Skeletal muscle tissue (tissue), 3 donors: ENCODE measurements at regions not wholly inside any gene's neighbourhood (a gene's known extent, or its start where the extent isn't known, plus 50 kb on each side); places are given as distances from the start of the nearest gene placed in this dataset.

Experiments
- H3K27ac ChIP-seq: one replicate; pipeline ENCODE4 v1.7.0; 2013; ENCODE audit warnings: mild to moderate bottlenecking, low read depth, low read length, inconsistent platforms
- H3K27me3 ChIP-seq, 3 donors: one replicate each; pipeline ENCODE4 v1.7.0; 2013; ENCODE audit warnings: low read length in 3 of 3; ENCODE audit not compliant: control insufficient read depth in 3 of 3, insufficient read depth in 3 of 3
- H3K36me3 ChIP-seq, 3 donors: one replicate each; pipeline ENCODE4 v1.7.0; 2013; ENCODE audit warnings: low read length in 3 of 3; ENCODE audit not compliant: control insufficient read depth in 3 of 3, insufficient read depth in 3 of 3
- H3K4me1 ChIP-seq, 3 donors: one replicate each; pipeline ENCODE4 v1.7.0; 2013; ENCODE audit warnings: low read length in 3 of 3, mild to moderate bottlenecking in 3 of 3; ENCODE audit not compliant: control insufficient read depth in 3 of 3, insufficient read depth in 3 of 3
- H3K4me3 ChIP-seq, 3 donors: one replicate each; pipeline ENCODE4 v1.7.0; 2013; ENCODE audit warnings: low read length in 3 of 3
- H3K9ac ChIP-seq, 3 donors: one replicate each; pipeline ENCODE4 v1.7.0; 2013; ENCODE audit warnings: low read length in 3 of 3, mild to moderate bottlenecking in 3 of 3, moderate library complexity in 2 of 3, low read depth in 1 of 3
- H3K9me3 ChIP-seq, 3 donors: one replicate each; pipeline ENCODE4 v1.7.0; 2013; ENCODE audit warnings: low read length in 3 of 3; ENCODE audit not compliant: control insufficient read depth in 3 of 3
- donor health status: Osteomylitis.

GRCh38 chr22:47318041-47318737 is 555.7 kb downstream of the TBC1D22A start:
- H3K4me3 ChIP-seq = no peak overlapping the region
- peaks cover 0 to 3% (median 0%) of the 10 kb centered on the region in 3 donors for H3K27me3 ChIP-seq
- no peaks in the 10 kb centered on the region for H3K4me1 ChIP-seq
- no peak overlapping the region for H3K27ac ChIP-seq
- no peak overlapping the region for H3K9ac ChIP-seq
- no peaks in the 10 kb centered on the region for H3K36me3 ChIP-seq
- peaks cover 3 to 14% (median 4%) of the 10 kb centered on the region in 3 donors for H3K9me3 ChIP-seq

- Histone ChIP-seq H3K36me3 (no peaks in the 10 kb centered on the region), H3K27ac (no peak overlapping the region), H3K9me3 (peaks cover 0 to 3% (median 2%) of the 10 kb centered on the region in 3 donors), H3K4me3 (no peak overlapping the region), H3K4me1 (no peaks in the 10 kb centered on the region), H3K27me3 (peaks cover 0 to 3% (median 0%) of the 10 kb centered on the region in 3 donors), H3K9ac (no peak overlapping the region)
Measured at GRCh38 chr22:47315862-47316419, 553.5 kb downstream of the TBC1D22A start.

GRCh38 chr22:47310601-47311000 is 548.2 kb downstream of the TBC1D22A start:
- H3K36me3 ChIP-seq = no peaks in the 10 kb centered on the region
- no peaks in the 10 kb centered on the region for H3K27me3 ChIP-seq
- no peaks in the 10 kb centered on the region for H3K4me1 ChIP-seq

GRCh38 chr22:47309946-47310345 is 547.5 kb downstream of the TBC1D22A start:
- no peak overlapping the region for H3K9ac ChIP-seq
- no peaks in the 10 kb centered on the region for H3K9me3 ChIP-seq
- H3K36me3 ChIP-seq = no peaks in the 10 kb centered on the region
- no peaks in the 10 kb centered on the region for H3K27me3 ChIP-seq
- H3K27ac ChIP-seq = no peak overlapping the region
- H3K4me3 ChIP-seq = no peak overlapping the region
- no peaks in the 10 kb centered on the region for H3K4me1 ChIP-seq

More at GRCh38 chr22:47310601-47311000, 548.2 kb downstream of the TBC1D22A start:
- Histone ChIP-seq H3K9me3 (no peaks in the 10 kb centered on the region), H3K9ac (no peak overlapping the region), H3K27ac (no peak overlapping the region), H3K4me3 (no peak overlapping the region)

- H3K9ac ChIP-seq = no peak overlapping the region
- H3K36me3 ChIP-seq = no peaks in the 10 kb centered on the region
- no peak overlapping the region for H3K27ac ChIP-seq
- H3K9me3 ChIP-seq = no peaks in the 10 kb centered on the region
- H3K4me1 ChIP-seq = no peaks in the 10 kb centered on the region
- no peak overlapping the region for H3K4me3 ChIP-seq
- H3K27me3 ChIP-seq = peaks cover 0 to 2% (median 0%) of the 10 kb centered on the region in 3 donors
Measured at GRCh38 chr22:47309476-47309875, 547.0 kb downstream of the TBC1D22A start.

- H3K27me3 ChIP-seq = peaks cover 0 to 3% (median 0%) of the 10 kb centered on the region in 3 donors
- no peak overlapping the region for H3K9ac ChIP-seq
- no peak overlapping the region for H3K27ac ChIP-seq
- H3K4me3 ChIP-seq = no peak overlapping the region
- H3K36me3 ChIP-seq = no peaks in the 10 kb centered on the region
- H3K4me1 ChIP-seq = no peaks in the 10 kb centered on the region
- no peaks in the 10 kb centered on the region for H3K9me3 ChIP-seq
Measured at GRCh38 chr22:47308886-47309285, 546.4 kb downstream of the TBC1D22A start.

GRCh38 chr22:47307822-47308221 is 545.4 kb downstream of the TBC1D22A start:
- Histone ChIP-seq H3K4me3 (no peak overlapping the region), H3K27me3 (peaks cover 0 to 6% (median 0%) of the 10 kb centered on the region in 3 donors), H3K9ac (no peak overlapping the region), H3K36me3 (no peaks in the 10 kb centered on the region), H3K4me1 (no peaks in the 10 kb centered on the region), H3K9me3 (no peaks in the 10 kb centered on the region), H3K27ac (no peak overlapping the region)

- H3K36me3 ChIP-seq = no peaks in the 10 kb centered on the region
- H3K27me3 ChIP-seq = peaks cover 0 to 6% (median 0%) of the 10 kb centered on the region in 3 donors
- no peaks in the 10 kb centered on the region for H3K9me3 ChIP-seq
- H3K4me3 ChIP-seq = no peak overlapping the region
- no peaks in the 10 kb centered on the region for H3K4me1 ChIP-seq
- H3K27ac ChIP-seq = no peak overlapping the region
- no peak overlapping the region for H3K9ac ChIP-seq
Measured at GRCh38 chr22:47307326-47307725, 544.9 kb downstream of the TBC1D22A start.

GRCh38 chr22:47304854-47305253 is 542.4 kb downstream of the TBC1D22A start:
- no peaks in the 10 kb centered on the region for H3K36me3 ChIP-seq
- H3K4me1 ChIP-seq = no peaks in the 10 kb centered on the region
- H3K27me3 ChIP-seq = peaks cover 0 to 6% (median 0%) of the 10 kb centered on the region in 3 donors
- no peak overlapping the region for H3K4me3 ChIP-seq
- no peaks in the 10 kb centered on the region for H3K9me3 ChIP-seq
- no peak overlapping the region for H3K9ac ChIP-seq
- no peak overlapping the region for H3K27ac ChIP-seq

GRCh38 chr22:47304191-47304831 is 541.9 kb downstream of the TBC1D22A start:
- Histone ChIP-seq H3K36me3 (no peaks in the 10 kb centered on the region), H3K9ac (no peak overlapping the region), H3K27me3 (peaks cover 0 to 6% (median 0%) of the 10 kb centered on the region in 3 donors), H3K4me3 (no peak overlapping the region), H3K27ac (no peak overlapping the region), H3K9me3 (peaks cover 0 to 2% (median 0%) of the 10 kb centered on the region in 3 donors), H3K4me1 (no peaks in the 10 kb centered on the region)
